ENCODE measurements at regions not wholly inside any gene's neighbourhood (a gene's known extent, or its start where the extent isn't known, plus 50 kb on each side); places are given as distances from the start of the nearest gene placed in this dataset.
"Not testable (repeated sequence)": the region's sequence is repeated elsewhere in the genome, so short reads cannot be mapped to it uniquely, and the experiment has no call there.

- not testable (repeated sequence) for TF ChIP-seq CTCF (conservative IDR thresholded peaks at IDR 0.05; ENCODE audit: low read length); EZH2phosphoT487 (IDR thresholded peaks at IDR 0.05; ENCODE audit: borderline replicate concordance)
Measured at GRCh38 chr2:209145220-209145691, 278.6 kb upstream of the MAP2 start.

All from Loucy (cell line).